Suprapubic skin (tissue), 4 donors: ENCODE measurements at regions not wholly inside any gene's neighbourhood (a gene's known extent, or its start where the extent isn't known, plus 50 kb on each side); places are given as distances from the start of the nearest gene placed in this dataset.

ENCODE experiments used
- DNase-seq, 2 donors: peaks; one replicate each; pipeline ENCODE4 v3.0.0-alpha.2; 2019; ENCODE audit warnings: low spot score in 2 of 2
- H3K27ac ChIP-seq: fragments of 200-600 bp; sonication (generic); one replicate; pipeline ENCODE4 v1.5.1; 2019
- H3K27me3 ChIP-seq: fragments of 200-600 bp; sonication (generic); one replicate; pipeline ENCODE4 v1.5.1; 2019
- H3K36me3 ChIP-seq: fragments of 200-600 bp; sonication (generic); one replicate; pipeline ENCODE4 v1.5.1; 2019
- H3K4me1 ChIP-seq: fragments of 200-600 bp; sonication (generic); one replicate; pipeline ENCODE4 v1.5.1; 2019
- H3K4me3 ChIP-seq: fragments of 200-600 bp; sonication (generic); one replicate; pipeline ENCODE4 v1.5.1; 2019; ENCODE audit warnings: mild to moderate bottlenecking
- H3K9me3 ChIP-seq: fragments of 200-600 bp; sonication (generic); one replicate; pipeline ENCODE4 v1.5.1; 2019
- EP300 ChIP-seq: sonication (generic); formaldehyde crosslinking; IDR thresholded peaks from one replicate; pipeline ENCODE4 v1.6.1; 2017; ENCODE audit warnings: antibody characterized with exemption
- POLR2A ChIP-seq, 2 donors: fragments of 450-650 bp; IDR thresholded peaks; one replicate each; pipeline ENCODE4 v1.6.1; 2017; ENCODE audit warnings: antibody characterized with exemption in 2 of 2, mild to moderate bottlenecking in 2 of 2, moderate library complexity in 2 of 2
- POLR2AphosphoS5 ChIP-seq, 3 donors: sonication (generic); formaldehyde crosslinking; IDR thresholded peaks; one replicate each; pipeline ENCODE4 v1.6.1; 2017; ENCODE audit warnings: antibody characterized with exemption in 3 of 3
- WGBS: methylation state at CpG from one replicate; pipeline ENCODE4 v1.1.5; 2018; 5-methylcytosine and 5-hydroxymethylcytosine counted together
- TF ChIP-seq, protein P1 (sequence below), 2 donors: fragments of 200-600 bp in 1 of 2; fragments of 450-650 bp in 1 of 2; sonication (generic) in 1 of 2; IDR thresholded peaks; one replicate each; pipeline ENCODE4 v1.5.1; 2016 to 2019; ENCODE audit warnings: antibody characterized with exemption in 2 of 2, mild to moderate bottlenecking in 1 of 2, moderate library complexity in 1 of 2

GRCh38 chr7:19928247-19928646, 154.8 kb upstream of the TMEM196 start:
- TF ChIP-seq POLR2A (IDR thresholded peaks at IDR 0.05) (no peak), POLR2AphosphoS5 (IDR thresholded peaks at IDR 0.05) (no peak), EP300 (no peak)
- TF ChIP-seq, protein P1, sequence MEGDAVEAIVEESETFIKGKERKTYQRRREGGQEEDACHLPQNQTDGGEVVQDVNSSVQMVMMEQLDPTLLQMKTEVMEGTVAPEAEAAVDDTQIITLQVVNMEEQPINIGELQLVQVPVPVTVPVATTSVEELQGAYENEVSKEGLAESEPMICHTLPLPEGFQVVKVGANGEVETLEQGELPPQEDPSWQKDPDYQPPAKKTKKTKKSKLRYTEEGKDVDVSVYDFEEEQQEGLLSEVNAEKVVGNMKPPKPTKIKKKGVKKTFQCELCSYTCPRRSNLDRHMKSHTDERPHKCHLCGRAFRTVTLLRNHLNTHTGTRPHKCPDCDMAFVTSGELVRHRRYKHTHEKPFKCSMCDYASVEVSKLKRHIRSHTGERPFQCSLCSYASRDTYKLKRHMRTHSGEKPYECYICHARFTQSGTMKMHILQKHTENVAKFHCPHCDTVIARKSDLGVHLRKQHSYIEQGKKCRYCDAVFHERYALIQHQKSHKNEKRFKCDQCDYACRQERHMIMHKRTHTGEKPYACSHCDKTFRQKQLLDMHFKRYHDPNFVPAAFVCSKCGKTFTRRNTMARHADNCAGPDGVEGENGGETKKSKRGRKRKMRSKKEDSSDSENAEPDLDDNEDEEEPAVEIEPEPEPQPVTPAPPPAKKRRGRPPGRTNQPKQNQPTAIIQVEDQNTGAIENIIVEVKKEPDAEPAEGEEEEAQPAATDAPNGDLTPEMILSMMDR (IDR thresholded peaks at IDR 0.05), result no peak

DNA sequence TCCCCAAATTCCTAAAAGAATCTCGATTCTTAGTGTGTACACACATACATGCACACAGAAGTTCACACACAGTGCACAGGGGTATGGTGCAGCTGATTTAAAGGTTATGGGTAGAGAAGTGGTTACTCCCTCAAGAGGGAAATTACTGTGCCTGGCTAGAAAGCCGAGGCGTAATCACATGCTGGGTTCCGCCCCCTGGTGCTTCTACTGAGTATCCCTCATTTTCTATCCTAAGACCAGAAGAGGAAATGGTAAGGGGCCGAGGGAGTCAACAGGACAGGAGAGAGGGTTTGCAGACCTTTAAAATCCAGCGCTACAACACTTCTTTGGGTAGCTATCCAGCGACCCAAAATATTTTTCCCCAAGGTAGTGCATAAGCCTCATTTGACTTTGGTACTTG, 147.3 kb upstream of the TMEM196 start:
- no peak for DNase-seq
- WGBS, result 83% methylated on average over 7 of the region's 7 CpGs
- no peak overlapping the region for H3K27ac ChIP-seq
- H3K27me3 ChIP-seq, result no peaks in the 10 kb centered on the region
- H3K36me3 ChIP-seq, result no peaks in the 10 kb centered on the region
- H3K4me3 ChIP-seq, result no peak overlapping the region
- no peaks in the 10 kb centered on the region for H3K9me3 ChIP-seq
- no peaks in the 10 kb centered on the region for H3K4me1 ChIP-seq
- TF ChIP-seq EP300, result no peak
- no peak for TF ChIP-seq POLR2A (IDR thresholded peaks at IDR 0.05)
- TF ChIP-seq, protein P1 (IDR thresholded peaks at IDR 0.05), result no peak
- no peak for TF ChIP-seq POLR2AphosphoS5 (IDR thresholded peaks at IDR 0.05)

More at GRCh38 chr7:19928247-19928646, 154.8 kb upstream of the TMEM196 start:
- Histone ChIP-seq H3K27me3 (no peaks in the 10 kb centered on the region), H3K36me3 (no peaks in the 10 kb centered on the region), H3K27ac (no peak overlapping the region), H3K4me3 (no peak overlapping the region), H3K9me3 (no peaks in the 10 kb centered on the region), H3K4me1 (no peaks in the 10 kb centered on the region)
- no peak for DNase-seq

DNA sequence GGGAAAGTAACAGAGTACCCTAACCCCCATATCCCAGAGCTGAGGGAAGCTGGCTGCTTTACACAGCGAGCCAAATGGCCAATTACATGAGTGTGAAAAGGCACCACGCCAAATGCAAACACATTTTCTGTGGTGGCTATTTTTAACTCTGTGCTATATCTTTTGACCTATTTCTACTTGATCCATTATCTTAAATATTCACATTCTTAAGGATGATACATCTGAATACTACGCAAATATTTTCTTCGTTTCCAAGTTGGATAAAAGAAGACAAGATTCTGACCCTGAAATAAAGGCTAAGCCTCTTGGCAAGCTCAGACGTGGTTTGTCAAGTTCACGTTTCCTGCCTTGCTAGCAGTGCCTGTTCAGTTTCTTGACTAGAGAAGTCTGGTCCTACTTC, 146.7 kb upstream of the TMEM196 start:
- H3K4me1 ChIP-seq, result no peaks in the 10 kb centered on the region
- H3K36me3 ChIP-seq, result no peaks in the 10 kb centered on the region
- no peaks in the 10 kb centered on the region for H3K9me3 ChIP-seq
- no peak overlapping the region for H3K4me3 ChIP-seq
- no peak overlapping the region for H3K27ac ChIP-seq
- no peak for TF ChIP-seq POLR2A (IDR thresholded peaks at IDR 0.05)
- TF ChIP-seq EP300, result no peak
- TF ChIP-seq, protein P1 (IDR thresholded peaks at IDR 0.05), result no peak
- no peaks in the 10 kb centered on the region for H3K27me3 ChIP-seq
- no peak for DNase-seq
- 49% methylated on average over 6 of the region's 6 CpGs for WGBS

GRCh38 chr7:19919261-19920095, 146.1 kb upstream of the TMEM196 start:
- Histone ChIP-seq H3K4me3 (no peak overlapping the region), H3K36me3 (no peaks in the 10 kb centered on the region), H3K4me1 (no peaks in the 10 kb centered on the region), H3K9me3 (no peaks in the 10 kb centered on the region), H3K27ac (no peak overlapping the region), H3K27me3 (no peaks in the 10 kb centered on the region)
- DNase-seq, result no peak
- TF ChIP-seq POLR2A (IDR thresholded peaks at IDR 0.05), result no peak
- TF ChIP-seq, protein P1 (IDR thresholded peaks at IDR 0.05), result no peak
- TF ChIP-seq EP300, result no peak
- TF ChIP-seq POLR2AphosphoS5 (IDR thresholded peaks at IDR 0.05), result no peak
- 35% methylated on average over 6 of the region's 6 CpGs for WGBS

GRCh38 chr7:19916046-19916445, 142.6 kb upstream of the TMEM196 start:
- Histone ChIP-seq H3K36me3 (no peaks in the 10 kb centered on the region), H3K4me1 (no peaks in the 10 kb centered on the region), H3K4me3 (no peak overlapping the region), H3K27me3 (no peaks in the 10 kb centered on the region), H3K9me3 (no peaks in the 10 kb centered on the region), H3K27ac (no peak overlapping the region)
- WGBS, result 73% methylated on average over 1 of the region's 1 CpG
- TF ChIP-seq POLR2A (IDR thresholded peaks at IDR 0.05) (no peak), POLR2AphosphoS5 (IDR thresholded peaks at IDR 0.05) (no peak), EP300 (no peak)
- TF ChIP-seq, protein P1 (IDR thresholded peaks at IDR 0.05), result no peak
- no peak for DNase-seq
